Activated naive CD4-positive, alpha-beta T cell treated with anti-CD3 and anti-CD28 coated beads for 36 hours (primary cell): ENCODE measurements at regions not wholly inside any gene's neighbourhood (a gene's known extent, or its start where the extent isn't known, plus 50 kb on each side); places are given as distances from the start of the nearest gene placed in this dataset.

ENCODE experiments used
- CTCF ChIA-PET: fragments of 350-600 bp; sonication (Branson Sonifier 250); formaldehyde crosslinking; loops from one replicate; lab custom pipeline; 2021; ENCODE audit warnings: antibody characterized with exemption; lab: Charles Lee
- DNase-seq: peaks from one replicate; pipeline ENCODE4 v3.0.0-alpha.2; 2020
- H3K27ac Mint-ChIP-seq: one replicate; pipeline ENCODE4 v1.8.0; 2021; ENCODE audit warnings: mild to moderate bottlenecking, mixed read lengths
- H3K27me3 Mint-ChIP-seq: one replicate; pipeline ENCODE4 v1.8.0; 2021; ENCODE audit warnings: low read depth, mixed read lengths
- H3K36me3 Mint-ChIP-seq: one replicate; pipeline ENCODE4 v1.8.0; 2021; ENCODE audit warnings: low read depth, mixed read lengths
- H3K4me1 Mint-ChIP-seq: one replicate; pipeline ENCODE4 v1.8.0; 2021; ENCODE audit warnings: low read depth, mixed read lengths
- H3K4me3 Mint-ChIP-seq: one replicate; pipeline ENCODE4 v1.8.0; 2021; ENCODE audit warnings: mild to moderate bottlenecking, moderate library complexity, mixed read lengths
- H3K9me3 Mint-ChIP-seq: one replicate; pipeline ENCODE4 v1.8.0; 2021; ENCODE audit warnings: mixed read lengths
- intact Hi-C: fragments of 100-400 bp; cut with micrococcal nuclease; formaldehyde crosslinking; loops from one replicate; pipeline ENCODE4 v1.15.1; 2023

- no peaks in the 10 kb centered on the region for H3K4me1 Mint-ChIP-seq
- H3K27me3 Mint-ChIP-seq, result peaks cover 3% of the 10 kb centered on the region
- CTCF ChIA-PET, result no interaction called here
- H3K4me3 Mint-ChIP-seq, result no peak overlapping the region
- H3K27ac Mint-ChIP-seq, result no peak overlapping the region
- DNase-seq, result no peak
- intact Hi-C loops, result no loop called here
- no peaks in the 10 kb centered on the region for H3K36me3 Mint-ChIP-seq
- H3K9me3 Mint-ChIP-seq, result no peaks in the 10 kb centered on the region
Measured at GRCh38 chr6:4370066-4370465, 234.7 kb upstream of the ECI2 start.

GRCh38 chr6:4369616-4370015 is 234.2 kb upstream of the ECI2 start:
- DNase-seq, result no peak
- Mint-ChIP-seq H3K36me3 (no peaks in the 10 kb centered on the region), H3K9me3 (no peaks in the 10 kb centered on the region), H3K4me1 (no peaks in the 10 kb centered on the region), H3K4me3 (no peak overlapping the region), H3K27me3 (peaks cover 3% of the 10 kb centered on the region), H3K27ac (no peak overlapping the region)
- intact Hi-C loops, result no loop called here
- CTCF ChIA-PET, result no interaction called here

- H3K9me3 Mint-ChIP-seq, result no peaks in the 10 kb centered on the region
- H3K36me3 Mint-ChIP-seq, result no peaks in the 10 kb centered on the region
- H3K27me3 Mint-ChIP-seq, result peaks cover 3% of the 10 kb centered on the region
- no peak for DNase-seq
- intact Hi-C loops, result no loop called here
- no peaks in the 10 kb centered on the region for H3K4me1 Mint-ChIP-seq
- no peak overlapping the region for H3K27ac Mint-ChIP-seq
- CTCF ChIA-PET, result no interaction called here
- no peak overlapping the region for H3K4me3 Mint-ChIP-seq
Measured at GRCh38 chr6:4368649-4369048, 233.3 kb upstream of the ECI2 start.

- Mint-ChIP-seq H3K4me3 (no peak overlapping the region), H3K36me3 (no peaks in the 10 kb centered on the region), H3K27me3 (peaks cover 3% of the 10 kb centered on the region), H3K4me1 (no peaks in the 10 kb centered on the region), H3K9me3 (no peaks in the 10 kb centered on the region), H3K27ac (no peak overlapping the region)
- DNase-seq, result no peak
- intact Hi-C loops, result no loop called here
- CTCF ChIA-PET, result no interaction called here
Measured at GRCh38 chr6:4367643-4368042, 232.3 kb upstream of the ECI2 start.

- no peaks in the 10 kb centered on the region for H3K36me3 Mint-ChIP-seq
- no peaks in the 10 kb centered on the region for H3K4me1 Mint-ChIP-seq
- no peak overlapping the region for H3K27ac Mint-ChIP-seq
- peaks cover 3% of the 10 kb centered on the region for H3K27me3 Mint-ChIP-seq
- no peak overlapping the region for H3K4me3 Mint-ChIP-seq
- intact Hi-C loops, result no loop called here
- CTCF ChIA-PET, result no interaction called here
- DNase-seq, result no peak
- no peaks in the 10 kb centered on the region for H3K9me3 Mint-ChIP-seq
Measured at GRCh38 chr6:4366635-4367395, 231.4 kb upstream of the ECI2 start.

GRCh38 chr6:4365686-4366085 is 230.3 kb upstream of the ECI2 start:
- H3K4me1 Mint-ChIP-seq, result no peaks in the 10 kb centered on the region
- peaks cover 3% of the 10 kb centered on the region for H3K27me3 Mint-ChIP-seq
- CTCF ChIA-PET, result no interaction called here
- no peak for DNase-seq
- intact Hi-C loops, result no loop called here
- H3K36me3 Mint-ChIP-seq, result no peaks in the 10 kb centered on the region
- no peak overlapping the region for H3K27ac Mint-ChIP-seq
- no peaks in the 10 kb centered on the region for H3K9me3 Mint-ChIP-seq
- H3K4me3 Mint-ChIP-seq, result no peak overlapping the region

- no peaks in the 10 kb centered on the region for H3K27me3 Mint-ChIP-seq
- no peak for DNase-seq
- intact Hi-C loops, result no loop called here
- no peaks in the 10 kb centered on the region for H3K36me3 Mint-ChIP-seq
- CTCF ChIA-PET, result no interaction called here
- H3K4me1 Mint-ChIP-seq, result no peaks in the 10 kb centered on the region
- H3K9me3 Mint-ChIP-seq, result no peaks in the 10 kb centered on the region
- no peak overlapping the region for H3K27ac Mint-ChIP-seq
- H3K4me3 Mint-ChIP-seq, result no peak overlapping the region
Measured at GRCh38 chr6:4364711-4365110, 229.3 kb upstream of the ECI2 start.

- H3K9me3 Mint-ChIP-seq, result no peaks in the 10 kb centered on the region
- H3K4me1 Mint-ChIP-seq, result no peaks in the 10 kb centered on the region
- DNase-seq, result no peak
- no peaks in the 10 kb centered on the region for H3K27me3 Mint-ChIP-seq
- no peaks in the 10 kb centered on the region for H3K36me3 Mint-ChIP-seq
- no peak overlapping the region for H3K27ac Mint-ChIP-seq
- H3K4me3 Mint-ChIP-seq, result no peak overlapping the region
- intact Hi-C loops, result no loop called here
- CTCF ChIA-PET, result no interaction called here
Measured at GRCh38 chr6:4364172-4364571, 228.8 kb upstream of the ECI2 start.

- no peak for DNase-seq
- H3K9me3 Mint-ChIP-seq, result no peaks in the 10 kb centered on the region
- no peak overlapping the region for H3K4me3 Mint-ChIP-seq
- intact Hi-C loops, result no loop called here
- CTCF ChIA-PET, result no interaction called here
- H3K27ac Mint-ChIP-seq, result no peak overlapping the region
- H3K4me1 Mint-ChIP-seq, result no peaks in the 10 kb centered on the region
- H3K27me3 Mint-ChIP-seq, result no peaks in the 10 kb centered on the region
- no peaks in the 10 kb centered on the region for H3K36me3 Mint-ChIP-seq
Measured at GRCh38 chr6:4363656-4364055, 228.3 kb upstream of the ECI2 start.

GRCh38 chr6:4362326-4362725 is 227.0 kb upstream of the ECI2 start:
- H3K4me3 Mint-ChIP-seq, result no peak overlapping the region
- DNase-seq, result no peak
- no peaks in the 10 kb centered on the region for H3K9me3 Mint-ChIP-seq
- CTCF ChIA-PET, result no interaction called here
- intact Hi-C loops, result no loop called here
- H3K27ac Mint-ChIP-seq, result no peak overlapping the region
- H3K36me3 Mint-ChIP-seq, result no peaks in the 10 kb centered on the region
- H3K4me1 Mint-ChIP-seq, result no peaks in the 10 kb centered on the region
- no peaks in the 10 kb centered on the region for H3K27me3 Mint-ChIP-seq

- H3K27me3 Mint-ChIP-seq, result no peaks in the 10 kb centered on the region
- intact Hi-C loops, result no loop called here
- no peaks in the 10 kb centered on the region for H3K9me3 Mint-ChIP-seq
- no peak for DNase-seq
- no peak overlapping the region for H3K27ac Mint-ChIP-seq
- no peaks in the 10 kb centered on the region for H3K36me3 Mint-ChIP-seq
- H3K4me1 Mint-ChIP-seq, result no peaks in the 10 kb centered on the region
- CTCF ChIA-PET, result no interaction called here
- H3K4me3 Mint-ChIP-seq, result no peak overlapping the region
Measured at GRCh38 chr6:4360920-4361319, 225.5 kb upstream of the ECI2 start.

GRCh38 chr6:4359108-4359730 is 223.8 kb upstream of the ECI2 start:
- Mint-ChIP-seq H3K9me3 (no peaks in the 10 kb centered on the region), H3K27me3 (no peaks in the 10 kb centered on the region), H3K4me3 (no peak overlapping the region), H3K27ac (no peak overlapping the region), H3K4me1 (no peaks in the 10 kb centered on the region), H3K36me3 (no peaks in the 10 kb centered on the region)
- DNase-seq, result no peak
- CTCF ChIA-PET, result no interaction called here
- intact Hi-C loops, result no loop called here

GRCh38 chr6:4358414-4359107 is 223.2 kb upstream of the ECI2 start:
- Mint-ChIP-seq H3K4me3 (no peak overlapping the region), H3K27me3 (no peaks in the 10 kb centered on the region), H3K27ac (no peak overlapping the region), H3K36me3 (no peaks in the 10 kb centered on the region), H3K4me1 (no peaks in the 10 kb centered on the region), H3K9me3 (no peaks in the 10 kb centered on the region)
- intact Hi-C loops, result no loop called here
- CTCF ChIA-PET, result no interaction called here
- peak; percentile 35 for DNase-seq
